A673 (cell line): ENCODE measurements at regions not wholly inside any gene's neighbourhood (a gene's known extent, or its start where the extent isn't known, plus 50 kb on each side); places are given as distances from the start of the nearest gene placed in this dataset.

Experiments
- BruUV-seq: library from RNA; stranded (reverse); fragments of 400-500 nt; replicated peaks from 2 replicates; lab custom pipeline; 2021; lab: Mats Ljungman, UMichigan
- CTCF ChIA-PET: fragments of 300-600 bp; sonication (Branson Sonifier 250); formaldehyde crosslinking; loops from one replicate; lab custom pipeline; 2022; ENCODE audit warnings: antibody characterized with exemption; lab: Charles Lee
- POLR2A ChIA-PET: fragments of 300-600 bp; sonication (Branson Sonifier 250); formaldehyde crosslinking; loops from one replicate; lab custom pipeline; 2022; ENCODE audit warnings: antibody characterized with exemption; ENCODE audit not compliant: low non-redundant PET; lab: Charles Lee
- DNase-seq: peaks from one replicate; pipeline ENCODE4 v3.0.0-alpha.2; 2015; ENCODE audit warnings: low spot score
- H3K27ac ChIP-seq: fragments of 200-600 bp; sonication (generic); 2 replicates; pipeline ENCODE4 v1.5.1; 2016; ENCODE audit warnings: mixed run types, low read depth, mild to moderate bottlenecking, mixed read lengths, antibody characterized with exemption, low read length; ENCODE audit not compliant: poor library complexity, severe bottlenecking
- H3K27me3 ChIP-seq: fragments of 200-600 bp; sonication (generic); replicated peaks from 2 replicates; pipeline ENCODE4 v1.6.1; 2017; ENCODE audit warnings: mixed run types, low read depth, mild to moderate bottlenecking, mixed read lengths, antibody characterized with exemption, low read length; ENCODE audit not compliant: insufficient read depth, poor library complexity
- H3K36me3 ChIP-seq: fragments of 200-600 bp; sonication (generic); 2 replicates; pipeline ENCODE4 v1.6.1; 2016; ENCODE audit warnings: mixed run types, mild to moderate bottlenecking, mixed read lengths, antibody characterized with exemption, low read length; ENCODE audit not compliant: insufficient read depth, poor library complexity, severe bottlenecking
- H3K4me1 ChIP-seq: fragments of 200-600 bp; sonication (generic); 2 replicates; pipeline ENCODE4 v1.6.1; 2017; ENCODE audit warnings: mixed run types, mild to moderate bottlenecking, mixed read lengths, antibody characterized with exemption, low read length; ENCODE audit not compliant: insufficient read depth, poor library complexity, severe bottlenecking
- H3K4me3 ChIP-seq: fragments of 200-600 bp; sonication (generic); 2 replicates; pipeline ENCODE4 v1.5.1; 2016; ENCODE audit warnings: low read depth, mixed run types, mild to moderate bottlenecking, mixed read lengths, low read length; ENCODE audit not compliant: poor library complexity, severe bottlenecking
- H3K9me3 ChIP-seq: fragments of 200-600 bp; sonication (generic); 2 replicates; pipeline ENCODE4 v1.6.1; 2016; ENCODE audit warnings: mixed run types, low read depth, mild to moderate bottlenecking, mixed read lengths, antibody characterized with exemption, low read length; ENCODE audit not compliant: poor library complexity, severe bottlenecking
- CTCF ChIP-seq: fragments of 300-800, 200-600 bp; sonication (generic); conservative IDR thresholded peaks from 2 replicates; pipeline ENCODE4 v1.5.1; 2017; ENCODE audit warnings: low read depth, mild to moderate bottlenecking, antibody characterized with exemption, low read length, moderate library complexity, mixed read lengths
- EZH2 ChIP-seq: fragments of 200-600 bp; sonication (generic); IDR thresholded peaks from 2 replicates; pipeline ENCODE4 v1.6.1; 2017; ENCODE audit warnings: borderline replicate concordance, low read depth, mild to moderate bottlenecking, mixed read lengths, antibody characterized with exemption, low read length; ENCODE audit not compliant: poor library complexity, severe bottlenecking
- intact Hi-C: fragments of 100-400 bp; cut with micrococcal nuclease; formaldehyde crosslinking; loops from one replicate; pipeline ENCODE4 v1.10.0; 2022; ENCODE audit not compliant: unreplicated experiment

DNA sequence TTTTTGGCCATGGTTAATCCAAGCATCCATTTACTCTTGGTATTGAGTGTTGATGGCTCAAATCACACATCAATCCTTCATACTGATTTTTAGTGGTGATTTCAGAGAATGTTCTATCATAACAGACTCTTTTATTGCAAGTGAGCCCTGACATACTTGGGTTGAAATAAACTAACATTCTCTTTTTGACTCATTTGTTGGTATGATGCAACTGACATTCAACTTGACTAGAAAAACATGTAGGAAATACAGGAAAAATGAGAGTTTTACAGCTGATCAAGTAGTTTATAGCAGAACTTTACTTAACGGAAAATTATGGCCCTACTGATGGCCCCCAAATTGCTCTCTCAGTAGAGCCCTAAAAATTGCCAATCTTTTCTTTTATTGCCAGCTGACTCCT is 173.9 kb upstream of the CD96 start:
- Histone ChIP-seq H3K36me3 (no peaks in the 10 kb centered on the region), H3K27me3 (no peaks in the 10 kb centered on the region), H3K4me3 (no peak overlapping the region), H3K9me3 (no peaks in the 10 kb centered on the region), H3K27ac (no peak overlapping the region), H3K4me1 (no peaks in the 10 kb centered on the region)
- TF ChIP-seq EZH2 (no peak), CTCF (no peak)
- no peak for DNase-seq
- ChIA-PET CTCF (no interaction called here), POLR2A (no interaction called here)
- intact Hi-C loops, result no loop called here
- no TSS peak for BruUV-seq

- no peak for DNase-seq
- no peaks in the 10 kb centered on the region for H3K27me3 ChIP-seq
- intact Hi-C loops, result no loop called here
- no peak overlapping the region for H3K27ac ChIP-seq
- H3K9me3 ChIP-seq, result no peaks in the 10 kb centered on the region
- H3K36me3 ChIP-seq, result no peaks in the 10 kb centered on the region
- ChIA-PET POLR2A (no interaction called here), CTCF (no interaction called here)
- no peak overlapping the region for H3K4me3 ChIP-seq
- no peaks in the 10 kb centered on the region for H3K4me1 ChIP-seq
- TF ChIP-seq EZH2, result no peak
- TF ChIP-seq CTCF, result no peak
- no TSS peak for BruUV-seq
These were observed 172.0 kb upstream of the CD96 start for GRCh38 chr3:111369958-111370357.

DNA sequence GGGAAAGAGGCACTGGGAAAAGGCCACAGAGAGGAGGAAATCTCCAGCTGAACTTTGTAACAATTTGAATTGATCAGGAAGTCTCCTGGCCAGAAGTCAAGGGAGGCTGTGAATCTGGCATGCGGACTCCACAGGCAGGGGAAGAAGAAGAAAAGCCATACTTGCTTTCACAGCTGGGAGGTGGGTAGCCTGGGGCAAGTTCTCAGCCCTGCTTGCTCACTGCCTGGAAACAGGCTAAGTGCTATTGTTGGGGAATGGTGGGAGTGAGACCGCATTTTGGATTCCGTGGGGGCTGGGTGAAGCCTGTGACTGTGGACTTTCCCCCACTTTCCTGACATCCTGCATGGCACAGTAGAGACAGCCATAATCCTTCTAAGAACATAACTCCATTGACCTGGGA is 168.8 kb upstream of the CD96 start:
- BruUV-seq, result no TSS peak
- no peak for TF ChIP-seq CTCF
- no peak for TF ChIP-seq EZH2
- Histone ChIP-seq H3K27ac (no peak overlapping the region), H3K36me3 (no peaks in the 10 kb centered on the region), H3K4me1 (no peaks in the 10 kb centered on the region), H3K4me3 (no peak overlapping the region), H3K9me3 (no peaks in the 10 kb centered on the region), H3K27me3 (no peaks in the 10 kb centered on the region)
- POLR2A ChIA-PET, result no interaction called here
- intact Hi-C loops, result no loop called here
- no peak for DNase-seq
- CTCF ChIA-PET, result no interaction called here
